Transverse colon (tissue), 4 donors: ENCODE measurements at regions not wholly inside any gene's neighbourhood (a gene's known extent, or its start where the extent isn't known, plus 50 kb on each side); places are given as distances from the start of the nearest gene placed in this dataset.

ENCODE experiments used
- CTCF ChIP-seq, 5 experiments: fragments of 200-600 bp in 3 of 5; fragments of 450-650 bp in 2 of 5; sonication (generic) in 3 of 5; IDR thresholded peaks; 1 replicate in 2 of 5; 2 replicates in 3 of 5; pipeline ENCODE4 v1.5.1; 2016 to 2017; ENCODE audit warnings: antibody characterized with exemption in 5 of 5, inconsistent platforms in 3 of 5, mild to moderate bottlenecking in 2 of 5, moderate library complexity in 1 of 5
- EP300 ChIP-seq: sonication (generic); formaldehyde crosslinking; IDR thresholded peaks from one replicate; pipeline ENCODE4 v1.6.1; 2017; ENCODE audit warnings: antibody characterized with exemption, low read depth
- POLR2A ChIP-seq: fragments of 450-650 bp; IDR thresholded peaks from one replicate; pipeline ENCODE4 v1.6.1; 2016; ENCODE audit warnings: antibody characterized with exemption, mild to moderate bottlenecking, moderate library complexity
- POLR2AphosphoS5 ChIP-seq, 3 donors: sonication (generic); formaldehyde crosslinking; IDR thresholded peaks; one replicate each; pipeline ENCODE4 v1.6.1; 2016; ENCODE audit warnings: antibody characterized with exemption in 3 of 3

GRCh38 chr18:62457877-62458276 lies 64.9 kb upstream of the ZCCHC2 start:
- TF ChIP-seq CTCF (IDR thresholded peaks at IDR 0.05) (no peak), POLR2A (no peak), POLR2AphosphoS5 (IDR thresholded peaks at IDR 0.05) (no peak), EP300 (no peak)
